ENCODE measurements at regions not wholly inside any gene's neighbourhood (a gene's known extent, or its start where the extent isn't known, plus 50 kb on each side); places are given as distances from the start of the nearest gene placed in this dataset.

GRCh38 chr3:40842714-40843113, 318.0 kb downstream of the ZNF621 start:
- Histone ChIP-seq H3K23ac (ENCODE audit: insufficient read length, low read depth, low read length) (no peak overlapping the region), H4K8ac (replicated peaks; ENCODE audit: insufficient read length, low read depth, low read length) (no peak overlapping the region), H3K79me2 (ENCODE audit: insufficient read depth, low read length) (no peaks in the 10 kb centered on the region), H3K23me2 (ENCODE audit: insufficient read length, low read depth, low read length, poor library complexity, severe bottlenecking) (no peaks in the 10 kb centered on the region), H2BK120ac (ENCODE audit: low read depth, low read length, poor library complexity, severe bottlenecking) (no peak overlapping the region), H3K4me2 (ENCODE audit: insufficient read depth, insufficient read length, low read length) (no peak overlapping the region), H2BK20ac (ENCODE audit: low read depth, low read length, poor library complexity, severe bottlenecking) (no peak overlapping the region), H3K14ac (ENCODE audit: insufficient read depth, low read length) (0 out of 2 replicates have a peak overlapping the region, but pooled peaks have one; percentile 13), H2AFZ (ENCODE audit: low read length) (no peak overlapping the region), H3K9ac (ENCODE audit: extremely low read depth, insufficient read length, low read length) (no peak overlapping the region), H2BK15ac (ENCODE audit: low read depth, low read length) (no peak overlapping the region), H3K27ac (ENCODE audit: insufficient read length, low read depth, low read length) (no peak overlapping the region), H4K5ac (ENCODE audit: insufficient read length, low read depth, low read length) (no peak overlapping the region), H3K27me3 (ENCODE audit: insufficient read depth, low read length) (no peaks in the 10 kb centered on the region), H4K91ac (ENCODE audit: insufficient read length, low read depth, low read length) (no peak overlapping the region), H3T11ph (ENCODE audit: low read length) (no peak overlapping the region), H3K4ac (ENCODE audit: low read depth, low read length) (no peak overlapping the region), H3K4me1 (ENCODE audit: insufficient read depth, low read length) (peaks cover 6% of the 10 kb centered on the region; the same call in 1 of the 2 replicates), H2AK5ac (ENCODE audit: insufficient read length, low read length) (no peak overlapping the region), H3K79me1 (ENCODE audit: insufficient read depth, low read depth, low read length, poor library complexity, severe bottlenecking) (no peaks in the 10 kb centered on the region), H4K20me1 (ENCODE audit: control insufficient read depth, insufficient read depth, insufficient read length) (no peaks in the 10 kb centered on the region), H3K18ac (ENCODE audit: insufficient read length, low read depth, low read length) (no peak overlapping the region), H3K56ac (ENCODE audit: insufficient read length, low read depth, low read length) (no peak overlapping the region), H2BK5ac (ENCODE audit: insufficient read length, low read length) (no peak overlapping the region), H2BK12ac (ENCODE audit: insufficient read length, low read depth, low read length) (no peak overlapping the region), H3K9me3 (ENCODE audit: control insufficient read depth, low read depth, low read length) (no peaks in the 10 kb centered on the region)
- no CpG with 5 or more reads among the region's 11 CpGs for WGBS (ENCODE audit: extremely low coverage, insufficient read length, low lambda C conversion rate)
- peaks cover 30 to 35% of the 10 kb centered on the region in 2 experiments for H3K4me1 Mint-ChIP-seq
- H3K4me3 Mint-ChIP-seq = no peak overlapping the region
- DNase-seq = no peak
- H3K27ac Mint-ChIP-seq = no peak overlapping the region
- H3K9me3 Mint-ChIP-seq = peaks cover 8 to 9% of the 10 kb centered on the region in 2 experiments
- H3K36me3 Mint-ChIP-seq (ENCODE audit: insufficient read depth in 1 of 3, low read depth in 3 of 3) = peaks cover 4 to 8% (median 6%) of the 10 kb centered on the region in 3 experiments
- peaks cover 2% of the 10 kb centered on the region; the same call in 1 of the 2 replicates for H3K27me3 Mint-ChIP-seq (ENCODE audit: low read depth)
- TF ChIP-seq CTCF (conservative IDR thresholded peaks at IDR 0.05) = no peak

Measured in H9 (cell line).